GM12878 (cell line): ENCODE measurements at regions not wholly inside any gene's neighbourhood (a gene's known extent, or its start where the extent isn't known, plus 50 kb on each side); places are given as distances from the start of the nearest gene placed in this dataset.

Experiments used
- BCLAF1 ChIP-seq: fragments of 450-650 bp; IDR thresholded peaks from 2 replicates; pipeline ENCODE4 v1.6.1; 2017; ENCODE audit warnings: antibody characterized with exemption, mild to moderate bottlenecking, moderate library complexity
- CEBPZ ChIP-seq: fragments of 150-350 bp; IDR thresholded peaks from 2 replicates; pipeline ENCODE4 v1.6.1; 2016; ENCODE audit warnings: low read depth, low read length
- CHD4 ChIP-seq: fragments of 200-600 bp; sonication (generic); IDR thresholded peaks from 2 replicates; pipeline ENCODE4 v1.6.1; 2016; ENCODE audit warnings: mild to moderate bottlenecking
- CUX1 ChIP-seq: IDR thresholded peaks from 2 replicates; pipeline ENCODE4 v1.6.1; 2012; ENCODE audit warnings: improper control_type of control experiment, low read depth, low read length; ENCODE audit not compliant: insufficient replicate concordance
- POLR2A ChIP-seq: IDR thresholded peaks from 2 replicates; pipeline ENCODE4 v1.6.1; 2011; ENCODE audit warnings: low read depth, mild to moderate bottlenecking, low read length
- POLR2AphosphoS2 ChIP-seq: IDR thresholded peaks from 2 replicates; pipeline ENCODE4 v1.6.1; 2011; ENCODE audit warnings: low read depth, mild to moderate bottlenecking, low read length, improper control_type of control experiment, moderate library complexity
- POLR2AphosphoS5 ChIP-seq: IDR thresholded peaks from 2 replicates; pipeline ENCODE4 v1.6.1; 2011; ENCODE audit warnings: mild to moderate bottlenecking, low read length, inconsistent platforms
- SP1 ChIP-seq: IDR thresholded peaks from one replicate; pipeline ENCODE4 v1.6.1; 2011; ENCODE audit warnings: low read depth, low read length
- ZNF622 ChIP-seq: fragments of 450-650 bp; IDR thresholded peaks from 2 replicates; pipeline ENCODE4 v1.6.1; 2017; ENCODE audit warnings: mild to moderate bottlenecking, inconsistent platforms

GRCh38 chr6:27669295-27669623, 196.4 kb upstream of the ZNF184 start (continued):
- TF ChIP-seq CEBPZ (no peak), POLR2AphosphoS2 (no peak), POLR2AphosphoS5 (no peak), CHD4 (no peak), SP1 (no peak), BCLAF1 (no peak), POLR2A (no peak), CUX1 (no peak), ZNF622 (no peak)
